K562 (cell line): ENCODE measurements at regions not wholly inside any gene's neighbourhood (a gene's known extent, or its start where the extent isn't known, plus 50 kb on each side); places are given as distances from the start of the nearest gene placed in this dataset.

ENCODE experiments used
- FIP1L1 ChIP-seq: fragments of 200-400 bp; formaldehyde crosslinking; IDR thresholded peaks from 2 replicates; pipeline ENCODE4 v1.6.1; 2018; ENCODE audit warnings: mild to moderate bottlenecking, low read depth, low read length; ENCODE audit not compliant: poor library complexity, severe bottlenecking
- NR2F6 ChIP-seq: fragments of 450-650 bp; formaldehyde crosslinking; IDR thresholded peaks from 2 replicates; pipeline ENCODE4 v1.4.0; 2020; ENCODE audit warnings: mild to moderate bottlenecking
- U2AF1 ChIP-seq: fragments of 200-400 bp; formaldehyde crosslinking; optimal IDR thresholded peaks from 2 replicates; pipeline ENCODE3; 2017; ENCODE audit warnings: mild to moderate bottlenecking, low read depth, low read length, moderate library complexity
- ZNF175 ChIP-seq: fragments of 200-800 bp; sonication (Bioruptor generic); IDR thresholded peaks from 2 replicates; pipeline ENCODE4 v1.6.1; 2016; ENCODE audit warnings: low read depth, mild to moderate bottlenecking, missing genetic modification characterization, missing compliant biosample characterization
- ZNF764 ChIP-seq: fragments of 250-450 bp; sonication (Bioruptor Pico); IDR thresholded peaks from 2 replicates; pipeline ENCODE4 v1.4.0; 2020; ENCODE audit warnings: low read depth, mild to moderate bottlenecking, moderate library complexity
- TF ChIP-seq, protein P1 (sequence below): fragments of 450-650 bp; formaldehyde crosslinking; conservative IDR thresholded peaks from 2 replicates; pipeline ENCODE4 v1.4.0; 2022; ENCODE audit warnings: mild to moderate bottlenecking, missing genetic modification characterization
- TF ChIP-seq, protein P2 (sequence below): sonication (generic); formaldehyde crosslinking; IDR thresholded peaks from 2 replicates; pipeline ENCODE4 v1.9.0; 2022; ENCODE audit warnings: mild to moderate bottlenecking, missing genetic modification reagents

GRCh38 chr3:182620723-182621434 is 172.4 kb upstream of the ATP11B start (continued):
- no peak for TF ChIP-seq NR2F6 (CRISPR knock-in tag)
- TF ChIP-seq, protein P1, sequence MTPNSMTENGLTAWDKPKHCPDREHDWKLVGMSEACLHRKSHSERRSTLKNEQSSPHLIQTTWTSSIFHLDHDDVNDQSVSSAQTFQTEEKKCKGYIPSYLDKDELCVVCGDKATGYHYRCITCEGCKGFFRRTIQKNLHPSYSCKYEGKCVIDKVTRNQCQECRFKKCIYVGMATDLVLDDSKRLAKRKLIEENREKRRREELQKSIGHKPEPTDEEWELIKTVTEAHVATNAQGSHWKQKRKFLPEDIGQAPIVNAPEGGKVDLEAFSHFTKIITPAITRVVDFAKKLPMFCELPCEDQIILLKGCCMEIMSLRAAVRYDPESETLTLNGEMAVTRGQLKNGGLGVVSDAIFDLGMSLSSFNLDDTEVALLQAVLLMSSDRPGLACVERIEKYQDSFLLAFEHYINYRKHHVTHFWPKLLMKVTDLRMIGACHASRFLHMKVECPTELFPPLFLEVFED (CRISPR knock-in tag) = no peak
- no peak for TF ChIP-seq ZNF175 (CRISPR knock-in tag)
- TF ChIP-seq, protein P2, sequence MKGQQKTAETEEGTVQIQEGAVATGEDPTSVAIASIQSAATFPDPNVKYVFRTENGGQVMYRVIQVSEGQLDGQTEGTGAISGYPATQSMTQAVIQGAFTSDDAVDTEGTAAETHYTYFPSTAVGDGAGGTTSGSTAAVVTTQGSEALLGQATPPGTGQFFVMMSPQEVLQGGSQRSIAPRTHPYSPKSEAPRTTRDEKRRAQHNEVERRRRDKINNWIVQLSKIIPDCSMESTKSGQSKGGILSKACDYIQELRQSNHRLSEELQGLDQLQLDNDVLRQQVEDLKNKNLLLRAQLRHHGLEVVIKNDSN = no peak
- no peak for TF ChIP-seq U2AF1
- TF ChIP-seq ZNF764 (CRISPR knock-in tag) = no peak
- TF ChIP-seq FIP1L1 = no peak
